LNCaP clone FGC (cell line): ENCODE measurements at regions not wholly inside any gene's neighbourhood (a gene's known extent, or its start where the extent isn't known, plus 50 kb on each side); places are given as distances from the start of the nearest gene placed in this dataset.

Experiments
- DNase-seq: peaks from one replicate; pipeline ENCODE4 v3.0.0-alpha.2; 2011; ENCODE audit warnings: low read depth
- H3K4me3 ChIP-seq: 2 replicates; pipeline ENCODE4 v1.5.1; 2011; ENCODE audit warnings: mild to moderate bottlenecking, low read depth, low read length, control low read depth
- TF ChIP-seq, protein P1 (sequence below): IDR thresholded peaks from 2 replicates; pipeline ENCODE4 v1.5.1; 2012; ENCODE audit warnings: mild to moderate bottlenecking; ENCODE audit not compliant: control insufficient read depth, insufficient read depth; ENCODE audit errors: extremely low read depth

DNA sequence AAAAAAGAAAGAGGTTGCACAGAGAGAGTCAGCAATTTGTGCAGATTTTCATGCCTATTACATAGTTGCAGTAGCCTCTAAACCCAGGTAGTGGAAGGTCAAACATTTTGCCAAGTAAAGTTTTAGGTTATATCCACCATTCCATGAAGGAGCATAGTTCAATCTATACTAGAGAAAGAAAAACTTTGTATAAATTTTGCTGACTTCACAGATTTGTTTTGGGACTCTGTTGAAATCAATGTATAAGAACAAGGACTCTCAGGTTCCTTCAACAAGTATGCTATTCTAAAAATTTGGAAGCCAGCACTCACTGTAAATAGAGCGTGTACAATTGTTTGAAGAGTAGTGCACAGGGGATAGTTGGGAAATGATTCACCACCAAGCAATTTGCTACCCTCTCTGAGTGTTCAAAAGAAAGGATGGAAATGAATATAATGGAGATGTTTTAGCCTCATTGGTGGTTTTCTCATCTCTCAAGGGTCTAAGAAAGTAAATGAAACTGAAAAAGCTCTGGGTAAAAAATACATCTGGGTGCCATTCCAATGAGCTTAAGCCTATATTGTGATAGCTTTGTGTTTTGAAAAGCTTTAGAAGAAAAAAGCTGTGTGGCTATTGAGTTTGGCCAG is 508.4 kb upstream of the LUZP2 start:
- H3K4me3 ChIP-seq: no peak overlapping the region
- no peak for DNase-seq
- TF ChIP-seq, protein P1, sequence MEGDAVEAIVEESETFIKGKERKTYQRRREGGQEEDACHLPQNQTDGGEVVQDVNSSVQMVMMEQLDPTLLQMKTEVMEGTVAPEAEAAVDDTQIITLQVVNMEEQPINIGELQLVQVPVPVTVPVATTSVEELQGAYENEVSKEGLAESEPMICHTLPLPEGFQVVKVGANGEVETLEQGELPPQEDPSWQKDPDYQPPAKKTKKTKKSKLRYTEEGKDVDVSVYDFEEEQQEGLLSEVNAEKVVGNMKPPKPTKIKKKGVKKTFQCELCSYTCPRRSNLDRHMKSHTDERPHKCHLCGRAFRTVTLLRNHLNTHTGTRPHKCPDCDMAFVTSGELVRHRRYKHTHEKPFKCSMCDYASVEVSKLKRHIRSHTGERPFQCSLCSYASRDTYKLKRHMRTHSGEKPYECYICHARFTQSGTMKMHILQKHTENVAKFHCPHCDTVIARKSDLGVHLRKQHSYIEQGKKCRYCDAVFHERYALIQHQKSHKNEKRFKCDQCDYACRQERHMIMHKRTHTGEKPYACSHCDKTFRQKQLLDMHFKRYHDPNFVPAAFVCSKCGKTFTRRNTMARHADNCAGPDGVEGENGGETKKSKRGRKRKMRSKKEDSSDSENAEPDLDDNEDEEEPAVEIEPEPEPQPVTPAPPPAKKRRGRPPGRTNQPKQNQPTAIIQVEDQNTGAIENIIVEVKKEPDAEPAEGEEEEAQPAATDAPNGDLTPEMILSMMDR: no peak

DNA sequence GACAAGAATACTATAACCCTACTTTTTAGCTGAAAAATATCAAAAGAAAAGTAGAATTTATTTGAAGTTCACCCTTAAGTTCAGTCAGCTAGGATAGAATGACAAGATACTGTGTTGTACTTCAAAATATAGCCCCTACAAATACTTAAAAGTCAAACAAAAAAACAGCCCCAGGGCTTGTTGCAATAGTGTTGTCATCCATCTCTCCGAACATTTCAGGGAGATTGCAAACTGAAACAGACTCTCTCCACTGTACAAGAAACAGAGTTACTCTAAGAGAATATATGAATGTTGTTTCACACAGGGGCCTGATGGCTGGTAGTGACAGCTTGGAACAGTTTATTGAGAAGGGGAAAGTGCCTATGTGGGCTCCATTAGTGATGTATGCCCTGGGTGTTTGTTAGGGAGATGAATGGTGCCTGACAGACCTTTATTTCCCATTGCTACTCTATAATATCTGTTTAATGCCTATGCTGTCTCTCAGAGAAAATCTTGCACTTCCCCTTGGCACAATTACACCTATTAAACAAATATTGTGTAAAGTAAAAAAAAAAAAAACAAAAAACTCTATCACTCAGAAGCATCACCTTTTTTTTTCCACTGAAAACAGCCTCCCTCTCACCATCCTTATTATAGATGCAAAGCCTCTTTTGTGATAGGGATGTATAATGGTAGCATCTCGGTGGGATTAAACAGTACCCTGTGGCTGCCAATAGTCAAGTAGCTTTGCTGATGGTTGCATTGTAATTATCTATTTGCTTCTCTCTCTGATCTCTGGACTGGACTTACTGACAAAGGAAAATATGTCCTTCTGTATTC is 506.3 kb upstream of the LUZP2 start:
- no peak for DNase-seq
- TF ChIP-seq, protein P1: no peak
- no peak overlapping the region for H3K4me3 ChIP-seq

DNA sequence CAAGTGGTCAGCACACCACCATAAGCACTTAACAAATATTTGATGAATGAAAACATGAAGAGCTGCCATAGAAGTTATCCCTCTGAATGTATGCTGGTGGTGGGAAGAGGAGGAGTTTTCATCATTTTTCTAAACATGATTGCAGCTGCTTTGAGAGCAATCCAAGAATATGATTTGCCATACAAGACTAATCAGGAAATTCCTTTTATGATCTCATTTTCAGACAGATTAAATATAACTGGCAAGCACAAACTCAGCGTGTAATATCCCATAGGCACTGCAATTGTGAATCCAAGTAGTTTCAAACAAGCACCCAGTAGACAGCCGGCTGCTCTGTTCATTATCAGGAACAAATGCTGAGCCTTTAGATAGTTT is 505.7 kb upstream of the LUZP2 start:
- DNase-seq: no peak
- H3K4me3 ChIP-seq: no peak overlapping the region
- TF ChIP-seq, protein P1: no peak

DNA sequence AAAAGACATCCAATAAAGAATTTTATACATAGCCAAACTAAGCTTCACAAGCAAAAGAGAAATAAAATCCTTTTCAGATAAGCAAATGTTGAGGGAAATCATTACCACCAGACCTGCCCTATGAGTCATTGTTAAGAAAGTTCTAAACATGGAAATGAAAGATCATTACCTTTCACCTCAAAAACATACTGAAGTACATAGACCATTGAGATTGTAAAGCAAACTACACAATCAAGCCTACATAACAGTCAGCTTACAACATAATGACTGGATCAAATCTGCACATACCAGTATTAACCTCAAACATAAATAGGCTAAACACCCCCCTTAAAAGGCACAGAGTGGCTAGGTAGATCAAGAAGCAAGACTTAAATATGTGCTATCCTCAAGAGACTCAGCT is 501.0 kb upstream of the LUZP2 start:
- TF ChIP-seq, protein P1: no peak
- no peak overlapping the region for H3K4me3 ChIP-seq
- DNase-seq: no peak

DNA sequence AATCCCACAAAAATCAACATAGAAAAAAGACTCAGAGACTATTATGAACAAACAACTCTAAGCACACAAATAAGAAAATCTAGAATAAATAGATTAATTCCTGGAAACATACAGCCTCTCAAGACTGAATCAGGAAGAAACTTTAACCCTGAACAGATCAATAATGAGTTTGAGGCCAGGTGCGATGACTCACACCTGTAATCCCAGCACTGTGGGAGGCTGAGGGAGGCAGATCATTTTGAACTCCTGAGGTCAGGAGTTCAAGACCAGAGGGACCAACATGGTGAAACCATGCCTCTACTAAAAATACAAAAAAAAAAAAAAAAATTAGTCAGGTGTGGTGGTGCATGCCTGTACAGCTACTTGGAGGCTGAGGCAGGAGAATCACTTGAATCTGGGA is 499.5 kb upstream of the LUZP2 start:
- H3K4me3 ChIP-seq: no peak overlapping the region
- TF ChIP-seq, protein P1: no peak
- DNase-seq: no peak

DNA sequence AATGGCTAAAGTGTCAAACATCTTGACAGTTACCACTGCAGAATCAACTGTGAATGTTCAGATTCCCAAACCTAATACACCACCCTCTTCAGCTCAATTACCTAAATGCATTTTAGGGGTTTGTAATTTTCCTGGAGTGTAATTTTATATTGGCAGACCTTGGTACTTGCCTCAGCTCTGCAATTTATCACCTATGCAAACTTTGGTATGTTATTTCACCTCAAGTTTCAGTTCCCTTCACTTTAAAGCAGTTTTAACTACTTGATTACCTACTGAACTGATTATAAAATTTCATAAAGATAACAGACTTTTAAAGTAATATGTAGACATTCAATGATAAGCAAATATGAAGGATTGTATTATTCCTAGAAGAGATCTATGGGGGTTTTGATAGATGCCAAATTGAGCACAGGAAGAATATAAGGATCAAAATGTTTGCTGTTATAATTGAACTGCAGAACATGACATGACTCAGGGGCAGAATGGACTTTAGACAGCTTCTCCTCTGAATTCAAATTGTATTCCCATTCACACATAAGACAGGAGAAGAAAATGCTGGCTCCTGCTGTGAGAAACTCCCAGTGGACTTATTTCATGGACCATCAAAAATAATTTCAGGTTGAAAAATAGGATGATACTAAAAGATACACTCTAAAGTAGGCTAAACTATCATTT is 491.5 kb upstream of the LUZP2 start:
- no peak for DNase-seq

More for the DNA sequence above, 491.5 kb upstream of the LUZP2 start:
- TF ChIP-seq, protein P1: no peak
- H3K4me3 ChIP-seq: no peak overlapping the region
